BLaER1 (cell line): ENCODE measurements at regions not wholly inside any gene's neighbourhood (a gene's known extent, or its start where the extent isn't known, plus 50 kb on each side); places are given as distances from the start of the nearest gene placed in this dataset.

Source experiments
- H3K27ac ChIP-seq: shearing (Covaris generic); formaldehyde crosslinking; 2 replicates; pipeline ENCODE4 v1.8.1; 2022
- H3K27me3 ChIP-seq: shearing (Covaris generic); formaldehyde crosslinking; 2 replicates; pipeline ENCODE4 v1.8.1; 2022
- H3K36me3 ChIP-seq: shearing (Covaris generic); formaldehyde crosslinking; 2 replicates; pipeline ENCODE4 v1.8.1; 2022
- H3K4me1 ChIP-seq: shearing (Covaris generic); formaldehyde crosslinking; 2 replicates; pipeline ENCODE4 v1.8.1; 2022
- H3K4me2 ChIP-seq: shearing (Covaris generic); formaldehyde crosslinking; 2 replicates; pipeline ENCODE4 v1.8.1; 2022
- H3K4me3 ChIP-seq: shearing (Covaris generic); formaldehyde crosslinking; 2 replicates; pipeline ENCODE4 v1.8.1; 2022
- H3K9ac ChIP-seq: shearing (Covaris generic); formaldehyde crosslinking; 2 replicates; pipeline ENCODE4 v1.8.1; 2022
- H3K9me3 ChIP-seq: shearing (Covaris generic); formaldehyde crosslinking; 2 replicates; pipeline ENCODE4 v1.8.1; 2022
- H4K20me1 ChIP-seq: shearing (Covaris generic); formaldehyde crosslinking; 2 replicates; pipeline ENCODE4 v1.8.1; 2022
- Cebpa-rat ChIP-seq: shearing (Covaris generic); IDR thresholded peaks from 2 replicates; pipeline ENCODE4 v1.8.1; 2022

DNA sequence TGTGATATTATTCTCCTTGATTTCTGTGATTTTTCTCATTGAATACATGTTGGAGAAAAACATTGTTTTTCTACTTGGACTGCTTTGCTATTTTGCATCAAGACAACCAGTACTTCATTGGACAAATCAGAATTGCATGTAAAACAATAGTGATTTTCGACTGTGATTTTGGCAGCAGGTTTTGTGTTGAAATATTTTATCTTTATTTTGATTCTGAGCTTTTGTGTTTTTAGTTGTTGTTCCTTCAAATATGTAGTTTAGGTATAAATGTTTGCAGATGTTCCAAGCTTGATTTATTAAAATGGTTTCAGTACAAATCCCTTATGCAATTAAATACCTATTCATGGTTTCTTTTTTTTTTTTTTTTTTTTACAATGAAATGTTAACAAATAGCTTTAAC is 754.1 kb downstream of the DOK5 start:
- Histone ChIP-seq H3K36me3 (no peaks in the 10 kb centered on the region), H3K27me3 (no peaks in the 10 kb centered on the region), H3K4me2 (no peak overlapping the region), H3K9ac (no peak overlapping the region), H3K4me3 (no peak overlapping the region), H3K9me3 (no peaks in the 10 kb centered on the region; the same call in 1 of the 2 replicates), H3K4me1 (no peaks in the 10 kb centered on the region), H4K20me1 (no peaks in the 10 kb centered on the region), H3K27ac (no peak overlapping the region)
- TF ChIP-seq Cebpa-rat = no peak

DNA sequence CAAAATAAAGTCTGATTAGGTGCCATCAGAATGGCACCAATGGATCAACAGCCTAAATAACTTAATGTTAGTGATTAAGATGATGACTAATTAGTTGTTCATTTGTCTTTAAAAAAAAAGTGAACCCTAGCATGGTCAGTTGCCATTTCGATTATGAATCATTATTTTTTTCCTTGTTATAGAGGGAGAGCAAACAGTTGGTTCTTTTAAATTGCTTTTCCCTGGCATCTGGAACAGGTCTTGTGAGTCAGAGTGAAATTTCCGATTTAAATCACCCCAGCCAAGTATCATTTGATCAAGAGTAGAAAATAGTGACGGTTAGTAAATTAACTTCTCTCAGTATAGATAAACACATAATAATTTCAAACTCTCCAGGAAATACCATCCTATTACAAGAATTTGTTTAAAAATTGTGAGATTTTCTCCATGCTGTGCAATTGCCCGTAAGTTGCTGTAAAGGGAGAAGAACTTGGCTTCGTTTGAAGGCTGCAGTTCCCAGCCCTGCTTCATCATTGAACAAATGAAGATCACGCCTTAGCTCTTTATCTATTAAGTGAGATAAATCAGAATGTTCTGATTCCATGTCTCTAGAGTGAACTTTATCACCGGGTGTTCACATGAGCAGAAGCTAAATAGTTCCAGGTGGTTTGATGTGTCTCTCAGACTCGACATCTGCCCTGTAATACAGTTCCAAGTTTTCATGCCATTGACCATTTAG is 741.3 kb downstream of the DOK5 start:
- Histone ChIP-seq H3K9ac (no peak overlapping the region), H3K4me3 (no peak overlapping the region), H4K20me1 (no peaks in the 10 kb centered on the region), H3K9me3 (no peaks in the 10 kb centered on the region), H3K4me2 (no peak overlapping the region), H3K36me3 (no peaks in the 10 kb centered on the region), H3K27me3 (no peaks in the 10 kb centered on the region), H3K27ac (no peak overlapping the region), H3K4me1 (no peaks in the 10 kb centered on the region)
- no peak for TF ChIP-seq Cebpa-rat

DNA sequence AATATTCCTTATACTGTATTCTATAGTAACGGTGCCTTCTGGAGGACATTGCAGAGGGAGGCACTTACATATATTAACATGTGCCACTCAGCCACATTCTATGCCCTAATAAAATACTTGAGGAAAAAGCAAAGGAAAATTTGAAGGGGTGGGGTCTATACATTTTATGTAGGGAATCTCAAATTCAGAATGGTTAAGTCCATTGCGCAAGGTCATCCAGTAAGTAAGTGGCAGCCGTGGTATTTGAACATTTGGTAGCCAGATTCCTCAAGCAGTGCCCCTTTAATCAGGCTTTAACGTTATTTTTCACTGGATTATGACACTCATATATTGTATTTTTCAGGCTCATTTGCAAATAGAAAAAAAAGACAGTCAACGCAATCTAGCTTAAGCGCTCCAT is 738.3 kb downstream of the DOK5 start:
- Histone ChIP-seq H3K27ac (no peak overlapping the region), H3K9me3 (no peaks in the 10 kb centered on the region), H3K4me1 (no peaks in the 10 kb centered on the region), H3K9ac (no peak overlapping the region), H3K36me3 (no peaks in the 10 kb centered on the region), H3K4me3 (no peak overlapping the region), H3K27me3 (no peaks in the 10 kb centered on the region), H3K4me2 (no peak overlapping the region), H4K20me1 (no peaks in the 10 kb centered on the region)
- TF ChIP-seq Cebpa-rat = no peak

DNA sequence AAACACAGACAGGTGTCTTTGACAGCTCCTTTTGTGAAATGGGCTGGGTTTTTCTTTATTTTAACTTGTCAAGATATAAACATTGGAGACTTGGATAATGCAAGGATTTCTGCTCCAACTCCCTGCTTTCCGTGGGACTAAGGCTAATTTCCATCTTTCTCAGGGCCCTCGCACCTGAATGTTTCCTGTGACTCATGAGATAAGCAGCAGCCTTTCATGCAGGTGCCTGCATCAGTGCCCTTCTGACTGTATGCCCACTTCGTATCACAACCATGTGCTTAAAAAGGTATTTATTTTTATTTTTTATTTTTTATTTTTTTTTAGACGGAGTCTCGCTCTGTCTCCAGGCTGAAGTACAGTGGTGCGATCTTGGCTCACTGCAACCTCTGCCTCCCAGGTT is 736.1 kb downstream of the DOK5 start:
- no peaks in the 10 kb centered on the region for H3K27me3 ChIP-seq
- no peak overlapping the region for H3K4me3 ChIP-seq
- H3K9me3 ChIP-seq = no peaks in the 10 kb centered on the region
- H4K20me1 ChIP-seq = no peaks in the 10 kb centered on the region
- no peaks in the 10 kb centered on the region for H3K36me3 ChIP-seq
- TF ChIP-seq Cebpa-rat = no peak
- no peak overlapping the region for H3K27ac ChIP-seq
- no peak overlapping the region for H3K4me2 ChIP-seq
- no peaks in the 10 kb centered on the region for H3K4me1 ChIP-seq
- no peak overlapping the region for H3K9ac ChIP-seq

DNA sequence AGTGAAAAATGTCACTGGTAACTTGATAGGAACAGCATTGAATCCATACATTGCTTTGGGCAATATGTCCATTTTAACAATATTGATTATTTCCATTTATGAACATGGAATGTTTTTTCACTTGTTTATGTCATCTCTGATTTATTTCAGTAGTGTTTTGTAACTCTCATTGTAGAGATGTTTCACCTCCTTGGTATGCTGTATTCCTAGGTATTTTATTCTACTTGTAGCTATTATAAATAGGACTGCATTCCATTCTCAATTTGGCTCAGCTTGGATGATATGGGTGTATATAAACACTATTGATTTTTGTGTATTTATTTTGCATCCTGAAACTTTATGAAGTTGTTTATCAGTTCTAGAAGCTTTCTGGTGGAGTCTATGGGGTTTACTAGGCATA is 730.3 kb downstream of the DOK5 start:
- no peak overlapping the region for H3K4me2 ChIP-seq
- H3K4me1 ChIP-seq = no peaks in the 10 kb centered on the region
- no peak overlapping the region for H3K9ac ChIP-seq
- no peak overlapping the region for H3K4me3 ChIP-seq
- no peaks in the 10 kb centered on the region for H3K36me3 ChIP-seq
- H3K9me3 ChIP-seq = no peaks in the 10 kb centered on the region
- H3K27ac ChIP-seq = no peak overlapping the region
- no peak for TF ChIP-seq Cebpa-rat
- no peaks in the 10 kb centered on the region for H4K20me1 ChIP-seq
- no peaks in the 10 kb centered on the region for H3K27me3 ChIP-seq

DNA sequence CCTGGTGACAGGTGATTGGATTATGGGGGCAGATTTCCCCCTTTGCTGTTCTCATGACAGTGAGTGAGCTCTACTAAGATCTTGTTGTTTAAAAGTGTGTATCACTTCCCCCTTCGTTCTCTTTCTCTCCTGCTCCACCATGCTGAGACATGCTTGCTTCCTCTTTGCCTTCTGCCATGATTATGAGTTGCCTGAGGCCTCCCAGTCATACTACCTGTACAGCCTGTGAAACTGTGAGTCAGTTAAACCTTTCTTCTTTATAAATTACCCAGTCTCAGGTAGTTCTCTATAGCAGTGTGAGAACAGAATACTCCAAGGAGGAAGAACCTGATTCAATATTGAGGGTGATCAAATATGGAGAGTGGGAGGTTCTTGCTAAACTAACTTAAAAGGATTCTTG is 724.9 kb downstream of the DOK5 start:
- Histone ChIP-seq H3K4me2 (no peak overlapping the region), H3K27ac (no peak overlapping the region)
- TF ChIP-seq Cebpa-rat = no peak

DNA sequence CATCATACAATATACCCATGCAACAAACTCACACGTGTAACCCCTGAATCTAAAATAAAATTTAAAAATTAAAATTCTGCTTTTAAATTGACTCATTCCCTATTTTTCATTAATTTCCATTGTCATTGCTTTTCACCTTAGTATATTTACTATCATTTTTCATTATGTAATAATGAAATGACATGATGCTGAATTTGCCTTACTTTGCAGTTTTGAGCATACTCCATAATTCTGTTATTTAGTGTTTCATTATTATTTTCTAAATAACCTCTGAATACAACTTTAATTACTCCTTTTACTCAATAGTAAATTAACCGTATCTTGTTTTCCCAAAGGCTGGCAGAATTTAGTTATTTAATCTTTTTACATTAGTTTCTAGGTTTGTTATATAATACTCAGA is 719.6 kb downstream of the DOK5 start:
- H3K36me3 ChIP-seq = no peaks in the 10 kb centered on the region
- no peak for TF ChIP-seq Cebpa-rat
- H4K20me1 ChIP-seq = no peaks in the 10 kb centered on the region
- H3K9me3 ChIP-seq = no peaks in the 10 kb centered on the region
- no peak overlapping the region for H3K4me2 ChIP-seq
- H3K4me3 ChIP-seq = no peak overlapping the region
- H3K4me1 ChIP-seq = no peaks in the 10 kb centered on the region
- H3K27ac ChIP-seq = no peak overlapping the region
- H3K27me3 ChIP-seq = no peaks in the 10 kb centered on the region
- H3K9ac ChIP-seq = no peak overlapping the region

More for the DNA sequence above, 724.9 kb downstream of the DOK5 start:
- Histone ChIP-seq H3K4me1 (no peaks in the 10 kb centered on the region), H3K4me3 (no peak overlapping the region), H3K9me3 (no peaks in the 10 kb centered on the region), H3K9ac (no peak overlapping the region), H3K27me3 (no peaks in the 10 kb centered on the region), H4K20me1 (no peaks in the 10 kb centered on the region), H3K36me3 (no peaks in the 10 kb centered on the region)

DNA sequence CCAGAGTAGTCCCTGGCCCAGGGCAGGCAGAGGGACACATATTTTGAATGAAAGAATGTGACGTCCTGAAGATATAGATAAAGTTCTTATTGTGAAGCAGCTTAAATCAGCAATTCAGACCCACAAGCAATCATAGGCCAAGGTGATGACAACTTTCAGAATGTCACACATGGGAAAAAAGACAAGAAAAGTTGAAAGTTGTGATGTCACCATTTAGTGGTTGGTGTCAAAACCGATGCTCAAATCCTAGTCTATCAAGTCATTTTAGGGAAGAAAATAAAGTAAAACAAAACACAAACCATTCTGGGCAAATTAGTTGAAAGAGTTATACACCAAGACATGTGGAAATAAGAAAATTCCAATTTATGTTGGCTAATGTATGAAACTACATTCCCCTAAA is 710.8 kb downstream of the DOK5 start:
- Histone ChIP-seq H3K4me2 (no peak overlapping the region), H4K20me1 (no peaks in the 10 kb centered on the region), H3K4me3 (no peak overlapping the region), H3K9me3 (no peaks in the 10 kb centered on the region), H3K27me3 (no peaks in the 10 kb centered on the region), H3K27ac (no peak overlapping the region), H3K9ac (no peak overlapping the region), H3K36me3 (no peaks in the 10 kb centered on the region), H3K4me1 (no peaks in the 10 kb centered on the region)
- no peak for TF ChIP-seq Cebpa-rat

DNA sequence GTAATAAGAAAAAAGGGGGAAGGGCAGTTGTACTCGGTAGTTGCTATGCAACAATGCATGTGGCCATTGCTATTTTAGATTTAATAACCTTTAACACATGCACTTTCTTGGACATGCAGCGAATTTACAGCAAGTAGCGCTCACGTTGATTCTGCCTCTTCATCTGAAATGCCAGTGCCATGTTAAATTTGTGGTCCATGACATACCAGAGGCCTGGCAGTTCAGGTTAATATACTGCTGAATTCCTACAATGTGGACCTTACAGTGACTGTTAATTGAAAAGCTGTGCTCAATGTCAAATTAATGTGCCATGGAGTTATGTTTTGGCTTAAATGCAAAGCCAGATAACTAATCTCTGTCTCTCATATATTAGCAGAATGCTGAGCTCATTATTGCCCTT is 699.7 kb downstream of the DOK5 start:
- H3K27me3 ChIP-seq = no peaks in the 10 kb centered on the region
- H3K27ac ChIP-seq = no peak overlapping the region
- no peaks in the 10 kb centered on the region; the same call in 1 of the 2 replicates for H3K9me3 ChIP-seq
- H3K4me3 ChIP-seq = no peak overlapping the region
- H3K9ac ChIP-seq = no peak overlapping the region
- no peaks in the 10 kb centered on the region for H3K36me3 ChIP-seq
- no peaks in the 10 kb centered on the region for H3K4me1 ChIP-seq
- no peak for TF ChIP-seq Cebpa-rat
- no peak overlapping the region for H3K4me2 ChIP-seq
- no peaks in the 10 kb centered on the region for H4K20me1 ChIP-seq

DNA sequence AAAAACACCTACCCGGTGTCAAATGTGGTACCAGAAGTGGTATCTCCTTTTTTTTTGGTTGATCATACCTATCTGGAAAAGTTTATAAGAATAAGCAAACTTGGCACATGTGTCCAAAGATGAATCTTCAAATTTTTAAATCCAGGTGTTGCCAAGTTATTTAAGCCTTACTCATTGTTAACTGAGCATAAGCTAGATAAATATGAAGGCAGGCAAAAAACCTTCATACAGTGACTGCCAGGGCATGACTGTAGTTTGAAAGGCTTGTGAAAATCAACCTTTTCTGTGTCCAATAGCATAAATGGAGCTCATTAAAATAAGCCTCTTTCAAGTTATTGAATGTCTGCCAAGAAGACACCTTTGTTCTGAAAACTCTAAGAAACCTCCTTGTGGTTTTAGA is 699.2 kb downstream of the DOK5 start:
- H3K4me1 ChIP-seq = no peaks in the 10 kb centered on the region
- TF ChIP-seq Cebpa-rat = no peak
- H3K4me3 ChIP-seq = no peak overlapping the region
- no peak overlapping the region for H3K9ac ChIP-seq
- no peaks in the 10 kb centered on the region for H3K27me3 ChIP-seq
- no peak overlapping the region for H3K27ac ChIP-seq
- H4K20me1 ChIP-seq = no peaks in the 10 kb centered on the region
- no peak overlapping the region for H3K4me2 ChIP-seq
- no peaks in the 10 kb centered on the region for H3K36me3 ChIP-seq
- no peaks in the 10 kb centered on the region for H3K9me3 ChIP-seq

DNA sequence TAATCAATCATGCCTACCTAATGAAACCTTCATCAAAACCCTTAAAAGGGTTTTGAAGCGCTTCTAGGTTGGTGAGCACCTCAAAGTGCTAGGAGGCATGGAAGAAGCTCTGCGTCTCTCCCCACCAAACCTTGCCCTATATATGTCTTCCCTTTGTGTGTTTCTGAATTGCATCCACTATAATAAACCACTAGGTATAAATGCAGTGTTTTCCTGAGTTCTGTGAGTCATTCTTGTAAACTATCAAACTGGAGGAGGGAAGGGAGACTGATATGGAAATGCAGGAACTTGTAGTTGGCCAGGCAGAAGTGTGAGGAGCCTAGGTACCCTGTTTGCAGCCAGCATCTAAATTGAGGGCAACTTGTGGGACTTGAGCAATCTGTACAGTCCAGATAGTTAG is 698.8 kb downstream of the DOK5 start:
- Histone ChIP-seq H3K9me3 (no peaks in the 10 kb centered on the region), H3K36me3 (no peaks in the 10 kb centered on the region), H3K9ac (no peak overlapping the region), H3K27ac (no peak overlapping the region), H3K4me3 (no peak overlapping the region), H3K4me2 (no peak overlapping the region), H4K20me1 (no peaks in the 10 kb centered on the region), H3K27me3 (no peaks in the 10 kb centered on the region), H3K4me1 (no peaks in the 10 kb centered on the region)
- no peak for TF ChIP-seq Cebpa-rat
